ENCODE measurements at regions not wholly inside any gene's neighbourhood (a gene's known extent, or its start where the extent isn't known, plus 50 kb on each side); places are given as distances from the start of the nearest gene placed in this dataset.

DNA sequence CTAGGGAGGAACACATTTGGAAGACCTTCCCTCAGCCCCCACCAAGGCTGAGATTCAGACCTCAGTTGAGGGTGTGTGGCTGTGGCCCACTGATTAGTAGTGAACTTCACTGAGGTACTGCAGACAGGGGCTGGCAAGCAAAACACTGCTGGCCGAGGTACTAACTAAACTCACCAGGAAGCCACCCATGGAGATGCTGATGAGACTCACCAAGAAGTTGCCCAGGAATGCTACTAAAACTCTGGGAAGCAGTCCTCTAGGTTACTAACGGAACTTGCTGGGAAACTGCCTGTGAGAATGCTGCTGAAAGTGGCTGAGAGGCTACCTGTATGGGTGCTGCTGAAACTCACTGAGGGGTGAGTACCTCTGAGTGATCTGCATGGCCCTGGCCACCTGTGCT, 372.4 kb upstream of the RPS6KA3 start:
- no peak overlapping the region for H3K27ac ChIP-seq
- TF ChIP-seq, protein P1, sequence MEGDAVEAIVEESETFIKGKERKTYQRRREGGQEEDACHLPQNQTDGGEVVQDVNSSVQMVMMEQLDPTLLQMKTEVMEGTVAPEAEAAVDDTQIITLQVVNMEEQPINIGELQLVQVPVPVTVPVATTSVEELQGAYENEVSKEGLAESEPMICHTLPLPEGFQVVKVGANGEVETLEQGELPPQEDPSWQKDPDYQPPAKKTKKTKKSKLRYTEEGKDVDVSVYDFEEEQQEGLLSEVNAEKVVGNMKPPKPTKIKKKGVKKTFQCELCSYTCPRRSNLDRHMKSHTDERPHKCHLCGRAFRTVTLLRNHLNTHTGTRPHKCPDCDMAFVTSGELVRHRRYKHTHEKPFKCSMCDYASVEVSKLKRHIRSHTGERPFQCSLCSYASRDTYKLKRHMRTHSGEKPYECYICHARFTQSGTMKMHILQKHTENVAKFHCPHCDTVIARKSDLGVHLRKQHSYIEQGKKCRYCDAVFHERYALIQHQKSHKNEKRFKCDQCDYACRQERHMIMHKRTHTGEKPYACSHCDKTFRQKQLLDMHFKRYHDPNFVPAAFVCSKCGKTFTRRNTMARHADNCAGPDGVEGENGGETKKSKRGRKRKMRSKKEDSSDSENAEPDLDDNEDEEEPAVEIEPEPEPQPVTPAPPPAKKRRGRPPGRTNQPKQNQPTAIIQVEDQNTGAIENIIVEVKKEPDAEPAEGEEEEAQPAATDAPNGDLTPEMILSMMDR (conservative IDR thresholded peaks at IDR 0.05) = no peak

DNA sequence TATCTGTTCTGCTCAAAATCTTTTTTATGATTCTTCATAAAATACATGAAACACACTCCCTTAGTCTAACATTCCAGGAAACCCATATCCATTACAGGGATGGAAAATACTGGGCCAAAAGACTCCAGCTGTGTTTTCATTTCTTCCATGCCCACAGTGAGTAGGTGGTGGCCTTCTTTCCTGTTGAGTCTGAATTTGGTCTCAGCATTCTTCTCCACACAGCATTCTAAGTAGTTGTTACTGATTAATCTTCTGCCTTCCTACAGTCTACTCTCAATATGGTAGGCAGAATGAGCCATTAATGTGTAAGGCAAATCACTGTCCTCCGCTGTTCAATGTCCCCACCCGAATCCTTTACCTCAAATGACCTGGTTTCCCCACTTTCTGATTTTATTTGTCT, 370.6 kb upstream of the RPS6KA3 start:
- no peak overlapping the region for H3K27ac ChIP-seq
- TF ChIP-seq, protein P1 (conservative IDR thresholded peaks at IDR 0.05) = no peak

DNA sequence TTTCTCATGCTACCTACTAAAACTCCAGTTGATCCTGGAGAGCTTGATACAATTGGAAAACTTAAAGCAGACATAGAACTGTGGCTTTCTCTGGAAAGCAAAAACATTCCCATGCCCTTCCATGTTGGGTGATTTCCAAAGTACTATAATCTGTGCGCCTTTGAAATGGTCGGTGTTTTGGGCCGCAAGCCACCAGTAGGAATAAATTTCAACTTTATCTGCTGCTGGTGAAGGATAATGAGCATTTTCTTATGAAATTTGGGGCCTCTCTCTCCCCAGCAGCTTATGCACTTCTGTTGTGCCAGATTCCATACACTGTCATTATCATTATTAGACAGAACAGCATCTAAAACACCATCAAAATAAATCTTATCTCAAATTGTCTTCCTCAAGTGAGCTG, 366.7 kb upstream of the RPS6KA3 start:
- TF ChIP-seq, protein P1 (conservative IDR thresholded peaks at IDR 0.05) = no peak
- H3K27ac ChIP-seq = no peak overlapping the region

DNA sequence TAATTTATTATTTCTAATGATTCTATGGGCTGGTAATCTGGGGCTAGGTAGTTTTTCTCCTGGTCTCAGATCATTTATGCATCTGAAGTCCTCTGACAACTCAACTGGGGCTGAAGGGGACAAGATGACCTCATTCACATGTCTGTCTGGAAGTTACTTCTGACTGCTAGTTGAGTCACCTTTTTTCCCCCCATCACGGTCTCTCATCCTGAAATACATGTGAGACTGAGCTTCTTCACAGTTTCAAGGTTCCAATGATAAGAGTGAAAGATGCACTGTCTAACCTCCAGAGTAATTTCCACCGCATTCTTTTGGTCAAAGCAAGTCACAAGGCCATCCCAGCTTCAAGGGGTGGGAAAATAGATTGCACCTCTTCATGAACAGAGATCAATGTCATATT, 356.7 kb upstream of the RPS6KA3 start:
- no peak overlapping the region for H3K27ac ChIP-seq
- TF ChIP-seq, protein P1 (conservative IDR thresholded peaks at IDR 0.05) = no peak

DNA sequence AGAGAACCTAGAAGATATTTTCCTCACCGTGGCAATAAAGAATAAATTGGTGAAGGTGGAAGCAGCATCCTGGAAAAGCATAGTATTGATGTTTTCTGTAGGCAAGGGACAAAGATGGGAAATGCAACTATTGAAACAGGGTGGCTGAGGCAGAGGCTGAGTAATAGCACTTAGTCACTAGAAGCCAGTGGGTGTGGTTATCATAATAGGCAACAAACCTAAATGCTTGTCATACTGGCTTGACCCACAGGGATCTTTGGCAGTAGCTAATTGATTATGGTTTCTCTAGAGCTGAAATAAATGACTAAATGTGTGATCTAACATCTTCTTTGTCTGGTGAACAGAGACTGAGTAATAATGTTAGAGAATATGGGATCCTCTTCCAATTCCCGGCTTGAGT, 353.6 kb upstream of the RPS6KA3 start:
- H3K27ac ChIP-seq = no peak overlapping the region
- TF ChIP-seq, protein P1 (conservative IDR thresholded peaks at IDR 0.05) = no peak

DNA sequence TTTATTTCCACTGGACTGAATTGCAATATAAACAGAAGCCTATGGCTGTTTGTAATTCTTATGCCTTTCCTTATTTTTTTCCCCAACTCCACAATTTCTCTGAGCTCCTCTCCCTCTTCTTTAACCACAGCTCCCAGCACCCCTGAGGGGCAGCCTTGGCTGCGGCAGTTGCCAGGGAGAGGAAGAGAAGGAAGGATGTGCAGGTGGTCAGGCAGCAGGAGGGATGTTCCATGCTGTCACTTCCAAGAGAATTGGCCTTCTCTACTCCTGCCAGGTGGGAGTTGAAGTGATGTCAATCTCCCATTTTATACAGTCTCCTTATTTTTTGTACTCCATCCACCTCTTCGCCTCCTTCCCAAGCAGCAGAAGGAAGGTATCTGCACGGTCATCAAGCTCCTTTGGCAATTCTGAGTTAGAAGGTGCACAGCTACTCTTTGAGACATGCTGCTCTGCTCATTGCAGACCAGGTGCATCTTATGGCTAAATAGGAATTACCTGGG, 343.3 kb upstream of the RPS6KA3 start:
- TF ChIP-seq, protein P1 (conservative IDR thresholded peaks at IDR 0.05) = no peak
- no peak overlapping the region for H3K27ac ChIP-seq

DNA sequence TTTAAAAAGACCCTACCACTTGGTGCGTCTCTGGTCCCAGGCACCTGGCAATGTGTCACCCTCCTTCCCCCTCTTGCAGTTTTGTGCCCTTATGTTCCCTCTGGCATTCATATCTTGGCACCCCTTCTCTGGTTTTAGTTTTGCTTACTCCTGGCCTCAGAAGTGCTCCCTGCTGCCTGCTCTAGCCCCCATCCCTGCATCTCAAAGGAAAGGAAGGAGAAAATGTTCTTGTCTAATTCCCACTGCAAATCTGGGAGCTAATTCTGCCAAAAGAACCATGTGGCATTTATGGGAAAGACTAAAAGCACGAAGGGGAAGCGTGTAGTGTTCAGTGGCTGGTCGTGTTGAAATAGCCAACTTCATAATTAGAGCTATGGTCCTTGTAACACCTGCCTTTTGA, 340.1 kb upstream of the RPS6KA3 start:
- H3K27ac ChIP-seq = no peak overlapping the region
- TF ChIP-seq, protein P1 (conservative IDR thresholded peaks at IDR 0.05) = no peak

Data from VCaP (cell line).